NB4 (cell line): ENCODE measurements at regions not wholly inside any gene's neighbourhood (a gene's known extent, or its start where the extent isn't known, plus 50 kb on each side); places are given as distances from the start of the nearest gene placed in this dataset.
A peak's percentile ranks its signal among the peaks of the same experiment; 100 is the strongest.

Source experiments
- DNase-seq: peaks from one replicate; pipeline ENCODE4 v3.0.0; 2010; ENCODE audit warnings: low read depth
- H3K4me3 ChIP-seq: one replicate; pipeline ENCODE4 v1.5.1; 2011; ENCODE audit warnings: mild to moderate bottlenecking, low read depth, low read length, moderate library complexity
- CTCF ChIP-seq: IDR thresholded peaks from one replicate; pipeline ENCODE4 v1.5.1; 2012; ENCODE audit warnings: low read depth, low read length
- MAX ChIP-seq: IDR thresholded peaks from 2 replicates; pipeline ENCODE4 v1.6.1; 2011; ENCODE audit warnings: low read depth, low read length
- MYC ChIP-seq: IDR thresholded peaks from 2 replicates; pipeline ENCODE4 v1.6.1; 2011; ENCODE audit warnings: low read depth, low read length
- POLR2A ChIP-seq: IDR thresholded peaks from 2 replicates; pipeline ENCODE4 v1.6.1; 2011; ENCODE audit warnings: mild to moderate bottlenecking; ENCODE audit not compliant: insufficient read length; ENCODE audit errors: extremely low read depth

GRCh38 chr20:10781526-10781925 lies 107.7 kb upstream of the JAG1 start:
- no peak for TF ChIP-seq CTCF
- no peak for TF ChIP-seq MYC
- no peak for TF ChIP-seq MAX
- no peak for TF ChIP-seq POLR2A
- no peak overlapping the region for H3K4me3 ChIP-seq
- DNase-seq, result no peak

GRCh38 chr20:10783707-10784553 lies 110.1 kb upstream of the JAG1 start:
- no peak for TF ChIP-seq MAX
- TF ChIP-seq POLR2A, result no peak
- TF ChIP-seq CTCF, result no peak
- TF ChIP-seq MYC, result no peak
- no peak overlapping the region for H3K4me3 ChIP-seq
- peak; percentile 6 for DNase-seq

GRCh38 chr20:10784554-10785183 lies 110.9 kb upstream of the JAG1 start:
- no peak for DNase-seq
- TF ChIP-seq MAX, result no peak
- TF ChIP-seq CTCF, result no peak
- TF ChIP-seq MYC, result no peak
- no peak overlapping the region for H3K4me3 ChIP-seq

- no peak overlapping the region for H3K4me3 ChIP-seq
- TF ChIP-seq MYC (no peak), MAX (no peak), CTCF (no peak), POLR2A (no peak)
- DNase-seq, result no peak
Measured at GRCh38 chr20:10786678-10787077, 112.9 kb upstream of the JAG1 start.

- no peak overlapping the region for H3K4me3 ChIP-seq
- peak; percentile 22 for DNase-seq
Measured at GRCh38 chr20:10788055-10788454, 114.3 kb upstream of the JAG1 start.

More at GRCh38 chr20:10788055-10788454, 114.3 kb upstream of the JAG1 start:
- TF ChIP-seq CTCF (no peak), MAX (no peak), POLR2A (no peak), MYC (no peak)
